Astrocyte (in vitro differentiated cells and primary cell): ENCODE measurements at regions not wholly inside any gene's neighbourhood (a gene's known extent, or its start where the extent isn't known, plus 50 kb on each side); places are given as distances from the start of the nearest gene placed in this dataset.

Experiments used
- DNase-seq: peaks from one replicate; pipeline ENCODE4 v3.0.0-alpha.2; 2010; ENCODE audit warnings: low read depth
- FAIRE-seq: peaks from 2 replicates; lab custom pipeline; 2011; peaks lifted over from hg19 to GRCh38; lab: Jason Lieb, UNC
- H2AFZ ChIP-seq: 2 replicates; pipeline ENCODE4 v1.6.0; 2012; ENCODE audit warnings: low read depth, low read length, inconsistent platforms
- H3K27ac ChIP-seq: 2 replicates; pipeline ENCODE4 v1.5.1; 2011; ENCODE audit warnings: low read depth, low read length, inconsistent platforms
- H3K27me3 ChIP-seq: 2 replicates; pipeline ENCODE4 v1.6.0; 2011; ENCODE audit warnings: low read length, inconsistent platforms; ENCODE audit not compliant: insufficient read depth
- H3K36me3 ChIP-seq: 2 replicates; pipeline ENCODE4 v1.5.1; 2011; ENCODE audit warnings: low read length, inconsistent platforms; ENCODE audit not compliant: insufficient read depth
- H3K4me1 ChIP-seq: 2 replicates; pipeline ENCODE4 v1.5.1; 2011; ENCODE audit warnings: low read length, inconsistent platforms; ENCODE audit not compliant: insufficient read depth
- H3K4me2 ChIP-seq: 2 replicates; pipeline ENCODE4 v1.6.0; 2012; ENCODE audit warnings: low read length, inconsistent platforms
- H3K4me3 ChIP-seq: 2 replicates; pipeline ENCODE4 v1.5.1; 2011; ENCODE audit warnings: low read depth, mild to moderate bottlenecking, low read length, inconsistent platforms; ENCODE audit not compliant: insufficient read depth
- H3K79me2 ChIP-seq: 2 replicates; pipeline ENCODE4 v1.6.0; 2012; ENCODE audit warnings: mild to moderate bottlenecking, low read length, inconsistent platforms; ENCODE audit not compliant: insufficient read depth
- H3K9ac ChIP-seq: 2 replicates; pipeline ENCODE4 v1.6.0; 2012; ENCODE audit warnings: mild to moderate bottlenecking, low read length, inconsistent platforms
- H3K9me3 ChIP-seq: 2 replicates; pipeline ENCODE4 v1.5.1; 2012; ENCODE audit warnings: low read depth, mild to moderate bottlenecking, low read length, inconsistent platforms; ENCODE audit not compliant: insufficient read depth
- H4K20me1 ChIP-seq: 2 replicates; pipeline ENCODE4 v1.6.0; 2012; ENCODE audit warnings: low read length, inconsistent platforms; ENCODE audit not compliant: insufficient read depth
- H3K27ac Mint-ChIP-seq: one replicate; pipeline ENCODE4 v1.8.0; 2021; ENCODE audit warnings: mild to moderate bottlenecking, mixed read lengths; ENCODE audit not compliant: unreplicated experiment
- H3K27me3 Mint-ChIP-seq: one replicate; pipeline ENCODE4 v1.8.0; 2021; ENCODE audit warnings: low read depth, mixed read lengths; ENCODE audit not compliant: unreplicated experiment
- H3K36me3 Mint-ChIP-seq: one replicate; pipeline ENCODE4 v1.8.0; 2021; ENCODE audit warnings: low read depth, mixed read lengths; ENCODE audit not compliant: unreplicated experiment
- H3K4me1 Mint-ChIP-seq: one replicate; pipeline ENCODE4 v1.8.0; 2021; ENCODE audit warnings: low read depth, mixed read lengths; ENCODE audit not compliant: unreplicated experiment
- H3K4me3 Mint-ChIP-seq: one replicate; pipeline ENCODE4 v1.8.0; 2021; ENCODE audit warnings: mild to moderate bottlenecking, moderate library complexity, mixed read lengths; ENCODE audit not compliant: unreplicated experiment
- H3K9me3 Mint-ChIP-seq: one replicate; pipeline ENCODE4 v1.8.0; 2021; ENCODE audit warnings: mild to moderate bottlenecking, mixed read lengths; ENCODE audit not compliant: unreplicated experiment
- EZH2 ChIP-seq: IDR thresholded peaks from 2 replicates; pipeline ENCODE4 v1.6.1; 2012; ENCODE audit warnings: mild to moderate bottlenecking, low read length, inconsistent platforms; ENCODE audit not compliant: insufficient read depth
- TF ChIP-seq, protein P1 (sequence below): IDR thresholded peaks from 2 replicates; pipeline ENCODE4 v1.5.1; 2011; ENCODE audit warnings: low read depth, mild to moderate bottlenecking, inconsistent platforms, low read length, moderate library complexity; ENCODE audit not compliant: insufficient read depth

DNA sequence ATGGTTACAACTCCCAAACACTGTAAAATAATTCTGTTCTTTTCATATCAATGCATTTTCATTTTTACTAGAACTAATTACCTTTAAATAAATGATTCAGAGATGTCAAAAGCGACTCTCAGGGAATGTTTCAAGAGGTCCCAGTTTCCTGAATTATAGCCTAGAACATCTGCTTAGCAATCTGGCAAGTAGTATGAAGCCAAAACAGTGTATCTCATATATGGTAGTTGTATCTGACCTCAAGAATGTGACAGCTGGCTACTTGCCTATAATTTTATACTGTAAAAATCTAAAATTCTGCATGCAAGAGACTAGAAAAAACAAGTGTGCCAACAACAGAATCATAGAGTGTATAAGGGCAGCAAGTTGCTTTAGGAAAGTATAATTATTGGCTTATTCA lies 187.7 kb upstream of the POU5F2 start:
- H3K9me3 Mint-ChIP-seq, result peaks cover 2% of the 10 kb centered on the region
- Histone ChIP-seq H3K79me2 (no peaks in the 10 kb centered on the region), H3K27me3 (no peaks in the 10 kb centered on the region), H3K9me3 (no peaks in the 10 kb centered on the region), H3K27ac (no peak overlapping the region), H4K20me1 (no peaks in the 10 kb centered on the region), H3K4me1 (no peaks in the 10 kb centered on the region), H3K36me3 (no peaks in the 10 kb centered on the region), H3K4me2 (no peak overlapping the region), H3K4me3 (no peak overlapping the region), H3K9ac (no peak overlapping the region), H2AFZ (no peak overlapping the region)
- peak; percentile 63 for DNase-seq
- no peak for FAIRE-seq
- TF ChIP-seq EZH2, result no peak
- TF ChIP-seq, protein P1, sequence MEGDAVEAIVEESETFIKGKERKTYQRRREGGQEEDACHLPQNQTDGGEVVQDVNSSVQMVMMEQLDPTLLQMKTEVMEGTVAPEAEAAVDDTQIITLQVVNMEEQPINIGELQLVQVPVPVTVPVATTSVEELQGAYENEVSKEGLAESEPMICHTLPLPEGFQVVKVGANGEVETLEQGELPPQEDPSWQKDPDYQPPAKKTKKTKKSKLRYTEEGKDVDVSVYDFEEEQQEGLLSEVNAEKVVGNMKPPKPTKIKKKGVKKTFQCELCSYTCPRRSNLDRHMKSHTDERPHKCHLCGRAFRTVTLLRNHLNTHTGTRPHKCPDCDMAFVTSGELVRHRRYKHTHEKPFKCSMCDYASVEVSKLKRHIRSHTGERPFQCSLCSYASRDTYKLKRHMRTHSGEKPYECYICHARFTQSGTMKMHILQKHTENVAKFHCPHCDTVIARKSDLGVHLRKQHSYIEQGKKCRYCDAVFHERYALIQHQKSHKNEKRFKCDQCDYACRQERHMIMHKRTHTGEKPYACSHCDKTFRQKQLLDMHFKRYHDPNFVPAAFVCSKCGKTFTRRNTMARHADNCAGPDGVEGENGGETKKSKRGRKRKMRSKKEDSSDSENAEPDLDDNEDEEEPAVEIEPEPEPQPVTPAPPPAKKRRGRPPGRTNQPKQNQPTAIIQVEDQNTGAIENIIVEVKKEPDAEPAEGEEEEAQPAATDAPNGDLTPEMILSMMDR, result no peak
- no peaks in the 10 kb centered on the region for H3K27me3 Mint-ChIP-seq
- peaks cover 19% of the 10 kb centered on the region for H3K4me1 Mint-ChIP-seq
- no peaks in the 10 kb centered on the region for H3K36me3 Mint-ChIP-seq
- no peak overlapping the region for H3K27ac Mint-ChIP-seq
- no peak overlapping the region for H3K4me3 Mint-ChIP-seq

- Histone ChIP-seq H4K20me1 (no peaks in the 10 kb centered on the region), H3K4me1 (no peaks in the 10 kb centered on the region), H3K9me3 (no peaks in the 10 kb centered on the region), H3K79me2 (no peaks in the 10 kb centered on the region), H3K9ac (no peak overlapping the region), H3K4me2 (no peak overlapping the region), H3K27ac (no peak overlapping the region), H3K36me3 (no peaks in the 10 kb centered on the region), H3K4me3 (no peak overlapping the region), H3K27me3 (no peaks in the 10 kb centered on the region), H2AFZ (no peak overlapping the region)
- Mint-ChIP-seq H3K4me3 (no peak overlapping the region), H3K4me1 (peaks cover 19% of the 10 kb centered on the region), H3K27me3 (no peaks in the 10 kb centered on the region), H3K36me3 (no peaks in the 10 kb centered on the region), H3K27ac (peak overlapping the region; percentile 2), H3K9me3 (no peaks in the 10 kb centered on the region)
- FAIRE-seq, result peak; percentile 55
- peak; percentile 51 for DNase-seq
- TF ChIP-seq, protein P1, result no peak
- TF ChIP-seq EZH2, result no peak
Measured at GRCh38 chr5:93926831-93927620, 185.6 kb upstream of the POU5F2 start.

DNA sequence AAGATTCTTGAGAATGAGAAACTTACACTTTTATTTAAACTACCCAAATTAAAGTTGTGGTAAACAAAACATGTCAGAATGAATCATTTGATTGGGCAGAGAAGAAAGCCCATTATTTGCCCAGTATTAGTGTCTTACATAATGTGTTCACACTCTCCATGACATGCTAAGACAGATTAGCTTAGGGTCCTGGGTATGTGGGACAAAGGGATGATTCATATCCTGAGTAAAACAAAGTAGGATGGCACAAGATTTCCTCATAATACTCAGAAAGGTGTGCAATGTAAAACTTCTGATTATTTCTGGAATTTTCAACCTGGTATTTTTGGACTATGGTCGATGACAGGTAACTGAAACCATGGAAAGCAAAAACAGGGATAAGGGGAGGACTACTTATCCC lies 183.9 kb upstream of the POU5F2 start:
- peak; percentile 11 for DNase-seq
- Histone ChIP-seq H3K4me1 (no peaks in the 10 kb centered on the region), H3K4me3 (no peak overlapping the region), H3K27ac (no peak overlapping the region), H3K9me3 (no peaks in the 10 kb centered on the region), H3K27me3 (no peaks in the 10 kb centered on the region), H4K20me1 (no peaks in the 10 kb centered on the region), H3K36me3 (no peaks in the 10 kb centered on the region), H3K9ac (no peak overlapping the region), H3K79me2 (no peaks in the 10 kb centered on the region), H2AFZ (no peak overlapping the region), H3K4me2 (no peak overlapping the region)
- FAIRE-seq, result no peak
- no peak overlapping the region for H3K27ac Mint-ChIP-seq
- no peaks in the 10 kb centered on the region for H3K27me3 Mint-ChIP-seq
- no peak overlapping the region for H3K4me3 Mint-ChIP-seq
- H3K36me3 Mint-ChIP-seq, result no peaks in the 10 kb centered on the region
- TF ChIP-seq, protein P1, result no peak
- peaks cover 17% of the 10 kb centered on the region for H3K4me1 Mint-ChIP-seq
- H3K9me3 Mint-ChIP-seq, result no peaks in the 10 kb centered on the region
